Prostate gland (tissue), 2 donors: ENCODE measurements at regions not wholly inside any gene's neighbourhood (a gene's known extent, or its start where the extent isn't known, plus 50 kb on each side); places are given as distances from the start of the nearest gene placed in this dataset.

Experiments used
- CTCF ChIP-seq, 4 experiments: fragments of 200-600 bp in 2 of 4; fragments of 450-650 bp in 2 of 4; sonication (generic) in 2 of 4; IDR thresholded peaks; 1 replicate in 3 of 4; 2 replicates in 1 of 4; pipeline ENCODE4 v1.5.1; 2016 to 2019; ENCODE audit warnings: antibody characterized with exemption in 4 of 4, mild to moderate bottlenecking in 2 of 4, moderate library complexity in 2 of 4
- POLR2A ChIP-seq: fragments of 450-650 bp; IDR thresholded peaks from one replicate; pipeline ENCODE4 v1.6.1; 2016; ENCODE audit warnings: antibody characterized with exemption, mild to moderate bottlenecking

GRCh38 chr13:111395511-111396393, 75.3 kb downstream of the TEX29 start:
- TF ChIP-seq POLR2A (no peak), CTCF (IDR thresholded peaks at IDR 0.05) (no peak)
